Hepatocyte (in vitro differentiated cells): ENCODE measurements at regions not wholly inside any gene's neighbourhood (a gene's known extent, or its start where the extent isn't known, plus 50 kb on each side); places are given as distances from the start of the nearest gene placed in this dataset. TPM values are rescaled to one million over a fixed set of nuclear protein-coding genes. Genes with fewer than 3 reads are reported as not detected.

ENCODE experiments used
- DNase-seq: peaks from one replicate; pipeline ENCODE4 v3.0.0-alpha.2; 2016; ENCODE audit warnings: low spot score
- H2AFZ ChIP-seq: fragments of 200-600 bp; sonication (generic); 2 replicates; pipeline ENCODE4 v1.6.0; 2016; ENCODE audit warnings: antibody characterized with exemption, mild to moderate bottlenecking
- H3K27ac ChIP-seq: fragments of 200-600 bp; sonication (generic); 2 replicates; pipeline ENCODE4 v1.5.1; 2016; ENCODE audit warnings: mild to moderate bottlenecking
- H3K27me3 ChIP-seq: fragments of 200-600 bp; sonication (generic); 2 replicates; pipeline ENCODE4 v1.6.1; 2016
- H3K36me3 ChIP-seq: fragments of 200-600 bp; sonication (generic); replicated peaks from 2 replicates; pipeline ENCODE4 v1.5.1; 2016; ENCODE audit warnings: low read depth; ENCODE audit not compliant: insufficient read depth
- H3K4me1 ChIP-seq: fragments of 200-600 bp; sonication (generic); 2 replicates; pipeline ENCODE4 v1.5.1; 2016; ENCODE audit warnings: mild to moderate bottlenecking, moderate library complexity; ENCODE audit not compliant: insufficient read depth
- H3K4me2 ChIP-seq: fragments of 200-600 bp; sonication (generic); 2 replicates; pipeline ENCODE4 v1.6.0; 2016
- H3K4me3 ChIP-seq: fragments of 200-600 bp; sonication (generic); 2 replicates; pipeline ENCODE4 v1.5.1; 2016; ENCODE audit warnings: mild to moderate bottlenecking
- H3K79me2 ChIP-seq: fragments of 200-600 bp; sonication (generic); 2 replicates; pipeline ENCODE4 v1.6.0; 2017; ENCODE audit warnings: mild to moderate bottlenecking
- H3K9me2 ChIP-seq: fragments of 200-600 bp; sonication (generic); replicated peaks from 2 replicates; pipeline ENCODE4 v1.6.0; 2017; ENCODE audit warnings: mild to moderate bottlenecking; ENCODE audit not compliant: insufficient read depth
- H3K9me3 ChIP-seq: fragments of 200-600 bp; sonication (generic); 2 replicates; pipeline ENCODE4 v1.5.1; 2016; ENCODE audit warnings: low read depth, mild to moderate bottlenecking
- H4K20me1 ChIP-seq: fragments of 200-600 bp; sonication (generic); 2 replicates; pipeline ENCODE4 v1.6.0; 2016; ENCODE audit warnings: mild to moderate bottlenecking; ENCODE audit not compliant: insufficient read depth, poor library complexity, severe bottlenecking
- EZH2 ChIP-seq: fragments of 200-600 bp; sonication (generic); IDR thresholded peaks from 2 replicates; pipeline ENCODE4 v1.6.1; 2016; ENCODE audit warnings: antibody characterized with exemption, mild to moderate bottlenecking, borderline replicate concordance
- EZH2phosphoT487 ChIP-seq: fragments of 200-600 bp; sonication (generic); IDR thresholded peaks from one replicate; pipeline ENCODE4 v1.6.1; 2018; ENCODE audit warnings: antibody characterized with exemption, mild to moderate bottlenecking, low read depth, moderate library complexity; ENCODE audit not compliant: unreplicated experiment, severe bottlenecking
- WGBS: methylation state at CpG from one replicate; pipeline ENCODE4 v1.1.6; 2016; ENCODE audit warnings: low lambda C conversion rate; ENCODE audit errors: missing lambda C conversion rate; 5-methylcytosine and 5-hydroxymethylcytosine counted together
- small RNA-seq: library from RNA; depleted of rRNA; stranded (forward); fragments of <200 nt; gene quantifications from one replicate; pipeline ENCODE3, GENCODE V24; 2014
- TF ChIP-seq, protein P1 (sequence below): fragments of 200-600 bp; sonication (generic); IDR thresholded peaks from 2 replicates; pipeline ENCODE4 v1.5.1; 2016; ENCODE audit warnings: antibody characterized with exemption, mild to moderate bottlenecking; ENCODE audit not compliant: poor library complexity

DNA sequence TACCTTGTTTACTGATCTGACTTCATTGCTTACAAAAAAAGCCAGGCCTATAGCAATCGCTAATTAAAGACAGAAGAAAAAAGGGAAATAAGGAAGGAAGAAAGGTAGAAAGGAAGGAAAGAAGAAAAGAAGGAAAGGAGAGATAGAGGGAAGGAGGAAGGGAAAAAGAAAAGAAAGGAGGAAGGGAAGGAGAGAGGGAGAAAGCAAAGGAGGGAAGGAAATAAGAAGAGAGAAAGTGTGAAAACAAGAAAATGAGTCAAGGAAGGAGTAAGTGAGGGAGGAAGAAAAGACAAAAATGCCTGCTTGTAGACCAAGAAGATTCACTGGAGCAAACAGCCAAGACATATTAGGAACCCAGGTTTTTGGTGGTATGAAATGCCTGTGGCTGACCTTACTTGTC is 57.0 kb upstream of the MAGEB16 start:
- TF ChIP-seq EZH2phosphoT487, result no peak
- TF ChIP-seq, protein P1, sequence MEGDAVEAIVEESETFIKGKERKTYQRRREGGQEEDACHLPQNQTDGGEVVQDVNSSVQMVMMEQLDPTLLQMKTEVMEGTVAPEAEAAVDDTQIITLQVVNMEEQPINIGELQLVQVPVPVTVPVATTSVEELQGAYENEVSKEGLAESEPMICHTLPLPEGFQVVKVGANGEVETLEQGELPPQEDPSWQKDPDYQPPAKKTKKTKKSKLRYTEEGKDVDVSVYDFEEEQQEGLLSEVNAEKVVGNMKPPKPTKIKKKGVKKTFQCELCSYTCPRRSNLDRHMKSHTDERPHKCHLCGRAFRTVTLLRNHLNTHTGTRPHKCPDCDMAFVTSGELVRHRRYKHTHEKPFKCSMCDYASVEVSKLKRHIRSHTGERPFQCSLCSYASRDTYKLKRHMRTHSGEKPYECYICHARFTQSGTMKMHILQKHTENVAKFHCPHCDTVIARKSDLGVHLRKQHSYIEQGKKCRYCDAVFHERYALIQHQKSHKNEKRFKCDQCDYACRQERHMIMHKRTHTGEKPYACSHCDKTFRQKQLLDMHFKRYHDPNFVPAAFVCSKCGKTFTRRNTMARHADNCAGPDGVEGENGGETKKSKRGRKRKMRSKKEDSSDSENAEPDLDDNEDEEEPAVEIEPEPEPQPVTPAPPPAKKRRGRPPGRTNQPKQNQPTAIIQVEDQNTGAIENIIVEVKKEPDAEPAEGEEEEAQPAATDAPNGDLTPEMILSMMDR, result no peak
- TF ChIP-seq EZH2, result no peak
- no peaks in the 10 kb centered on the region for H3K9me3 ChIP-seq
- WGBS, result 84% methylated on average over 1 of the region's 1 CpG
- H3K36me3 ChIP-seq, result no peaks in the 10 kb centered on the region
- H3K9me2 ChIP-seq, result no peaks in the 10 kb centered on the region
- no peak overlapping the region for H2AFZ ChIP-seq
- no peak overlapping the region for H3K4me3 ChIP-seq
- DNase-seq, result no peak
- no peak overlapping the region for H3K4me2 ChIP-seq
- no peak overlapping the region for H3K27ac ChIP-seq
- no peaks in the 10 kb centered on the region for H4K20me1 ChIP-seq
- H3K4me1 ChIP-seq, result no peaks in the 10 kb centered on the region
- no peaks in the 10 kb centered on the region for H3K79me2 ChIP-seq
- H3K27me3 ChIP-seq, result no peaks in the 10 kb centered on the region

- no peak overlapping the region for H3K27ac ChIP-seq
- H2AFZ ChIP-seq, result no peak overlapping the region
- WGBS, result 76% methylated on average over 2 of the region's 2 CpGs
- H3K4me1 ChIP-seq, result no peaks in the 10 kb centered on the region
- TF ChIP-seq EZH2 (no peak), EZH2phosphoT487 (no peak)
- TF ChIP-seq, protein P1, result no peak
- no peaks in the 10 kb centered on the region for H3K36me3 ChIP-seq
- H4K20me1 ChIP-seq, result no peaks in the 10 kb centered on the region
- H3K9me3 ChIP-seq, result no peaks in the 10 kb centered on the region
- H3K27me3 ChIP-seq, result no peaks in the 10 kb centered on the region
- H3K4me3 ChIP-seq, result no peak overlapping the region
- no peaks in the 10 kb centered on the region for H3K79me2 ChIP-seq
- H3K9me2 ChIP-seq, result no peaks in the 10 kb centered on the region
- no peak for DNase-seq
- no peak overlapping the region for H3K4me2 ChIP-seq
These were observed 54.8 kb upstream of the MAGEB16 start for GRCh38 chrX:35743331-35743730.

Small RNA genes lying in the stretch of these regions (small RNA-seq; reads per million reads assigned to genes)
- not detected for gene RNU6-1087P
